ENCODE measurements at regions not wholly inside any gene's neighbourhood (a gene's known extent, or its start where the extent isn't known, plus 50 kb on each side); places are given as distances from the start of the nearest gene placed in this dataset.

DNA sequence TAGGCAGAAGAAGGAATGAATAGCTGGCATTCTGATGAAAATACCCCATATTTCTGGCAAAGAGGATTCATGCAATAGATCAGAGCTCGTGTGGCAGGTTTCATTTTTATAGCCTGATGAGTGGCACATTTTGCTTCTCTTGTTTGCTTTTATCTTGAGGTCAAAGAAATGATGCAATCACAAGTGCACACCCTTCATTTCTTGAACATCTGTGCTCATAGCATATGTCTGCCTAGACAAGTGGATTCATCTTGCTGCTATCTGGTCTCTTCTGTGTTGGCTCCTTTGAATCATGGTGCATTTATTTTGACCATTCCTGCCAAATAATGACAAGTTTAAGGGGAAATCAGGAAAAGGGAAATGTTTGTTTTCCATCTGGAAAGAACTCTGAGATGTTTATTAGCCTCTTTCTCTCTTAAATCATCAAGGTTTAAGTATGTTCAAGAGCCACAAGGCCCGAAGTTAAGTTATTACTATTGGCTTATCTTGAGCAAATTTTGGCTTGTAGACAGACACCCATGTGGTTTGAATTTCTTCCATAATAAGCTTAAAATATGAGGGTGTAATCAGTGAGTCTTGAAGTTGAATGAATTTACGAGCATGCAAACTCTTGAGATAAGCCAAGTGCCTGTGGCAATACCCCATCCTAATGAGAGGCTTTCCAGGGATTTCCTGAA, 59.3 kb upstream of the HS3ST1 start:
- Mint-ChIP-seq H3K27ac (ENCODE audit: unreplicated experiment) (no peak overlapping the region), H3K36me3 (ENCODE audit: low read depth) (no peaks in the 10 kb centered on the region), H3K9me3 (ENCODE audit: low read depth) (peaks cover 18% of the 10 kb centered on the region), H3K27me3 (ENCODE audit: low read depth) (no peaks in the 10 kb centered on the region), H3K4me3 (ENCODE audit: unreplicated experiment) (no peak overlapping the region), H3K4me1 (ENCODE audit: low read depth) (no peaks in the 10 kb centered on the region)
- TF ChIP-seq, protein P1, sequence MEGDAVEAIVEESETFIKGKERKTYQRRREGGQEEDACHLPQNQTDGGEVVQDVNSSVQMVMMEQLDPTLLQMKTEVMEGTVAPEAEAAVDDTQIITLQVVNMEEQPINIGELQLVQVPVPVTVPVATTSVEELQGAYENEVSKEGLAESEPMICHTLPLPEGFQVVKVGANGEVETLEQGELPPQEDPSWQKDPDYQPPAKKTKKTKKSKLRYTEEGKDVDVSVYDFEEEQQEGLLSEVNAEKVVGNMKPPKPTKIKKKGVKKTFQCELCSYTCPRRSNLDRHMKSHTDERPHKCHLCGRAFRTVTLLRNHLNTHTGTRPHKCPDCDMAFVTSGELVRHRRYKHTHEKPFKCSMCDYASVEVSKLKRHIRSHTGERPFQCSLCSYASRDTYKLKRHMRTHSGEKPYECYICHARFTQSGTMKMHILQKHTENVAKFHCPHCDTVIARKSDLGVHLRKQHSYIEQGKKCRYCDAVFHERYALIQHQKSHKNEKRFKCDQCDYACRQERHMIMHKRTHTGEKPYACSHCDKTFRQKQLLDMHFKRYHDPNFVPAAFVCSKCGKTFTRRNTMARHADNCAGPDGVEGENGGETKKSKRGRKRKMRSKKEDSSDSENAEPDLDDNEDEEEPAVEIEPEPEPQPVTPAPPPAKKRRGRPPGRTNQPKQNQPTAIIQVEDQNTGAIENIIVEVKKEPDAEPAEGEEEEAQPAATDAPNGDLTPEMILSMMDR (IDR thresholded peaks at IDR 0.05), result no peak
- no peak for DNase-seq (ENCODE audit: low spot score)

DNA sequence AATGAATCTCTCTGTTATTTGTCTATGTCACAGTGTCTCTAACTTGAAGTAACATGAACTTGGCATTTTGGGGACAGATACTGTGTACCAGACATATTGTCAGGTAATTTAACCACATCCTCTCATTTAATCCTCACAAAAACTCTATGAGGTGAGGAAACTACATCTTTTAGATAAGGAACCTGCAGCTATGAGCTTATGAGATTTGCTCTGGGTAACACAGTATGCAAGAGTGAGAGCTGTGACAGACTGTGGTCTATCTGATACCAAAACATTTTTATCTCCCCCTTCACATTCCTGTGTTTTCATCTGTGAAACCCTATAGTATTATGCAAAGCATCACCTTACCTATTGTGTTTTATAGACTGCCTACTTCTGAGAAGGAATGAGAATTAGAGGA, 58.4 kb upstream of the HS3ST1 start:
- peaks cover 17% of the 10 kb centered on the region for H3K9me3 Mint-ChIP-seq (ENCODE audit: low read depth)
- TF ChIP-seq, protein P1 (IDR thresholded peaks at IDR 0.05), result no peak
- no peaks in the 10 kb centered on the region for H3K27me3 Mint-ChIP-seq (ENCODE audit: low read depth)
- H3K36me3 Mint-ChIP-seq (ENCODE audit: low read depth), result no peaks in the 10 kb centered on the region
- no peak overlapping the region for H3K27ac Mint-ChIP-seq (ENCODE audit: unreplicated experiment)
- no peak for DNase-seq (ENCODE audit: low spot score)
- H3K4me3 Mint-ChIP-seq (ENCODE audit: unreplicated experiment), result no peak overlapping the region
- no peaks in the 10 kb centered on the region for H3K4me1 Mint-ChIP-seq (ENCODE audit: low read depth)

DNA sequence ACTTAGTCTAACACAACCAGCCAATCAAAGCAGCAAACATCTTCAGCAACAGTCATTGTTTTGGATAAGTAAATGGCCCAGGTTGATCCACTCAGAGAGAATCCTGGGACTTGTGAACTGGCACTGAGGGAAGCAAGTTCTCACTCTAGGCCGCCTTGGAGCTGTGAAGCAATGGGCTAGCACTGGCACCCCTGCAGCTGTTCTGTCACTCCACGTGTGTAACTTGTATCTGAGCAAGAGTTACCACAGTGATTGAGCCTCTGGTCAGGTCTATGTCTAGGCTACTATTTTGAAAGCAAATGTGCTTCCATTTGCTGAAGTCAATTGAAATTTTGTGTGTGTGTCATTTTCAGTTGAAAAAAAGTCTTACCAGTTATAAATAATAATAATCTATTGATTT, 57.2 kb upstream of the HS3ST1 start:
- H3K27ac Mint-ChIP-seq (ENCODE audit: unreplicated experiment), result no peak overlapping the region
- no peaks in the 10 kb centered on the region for H3K36me3 Mint-ChIP-seq (ENCODE audit: low read depth)
- TF ChIP-seq, protein P1 (IDR thresholded peaks at IDR 0.05), result no peak
- H3K4me3 Mint-ChIP-seq (ENCODE audit: unreplicated experiment), result no peak overlapping the region
- DNase-seq (ENCODE audit: low spot score), result no peak
- no peaks in the 10 kb centered on the region for H3K4me1 Mint-ChIP-seq (ENCODE audit: low read depth)
- no peaks in the 10 kb centered on the region for H3K27me3 Mint-ChIP-seq (ENCODE audit: low read depth)
- H3K9me3 Mint-ChIP-seq (ENCODE audit: low read depth), result peaks cover 14% of the 10 kb centered on the region

DNA sequence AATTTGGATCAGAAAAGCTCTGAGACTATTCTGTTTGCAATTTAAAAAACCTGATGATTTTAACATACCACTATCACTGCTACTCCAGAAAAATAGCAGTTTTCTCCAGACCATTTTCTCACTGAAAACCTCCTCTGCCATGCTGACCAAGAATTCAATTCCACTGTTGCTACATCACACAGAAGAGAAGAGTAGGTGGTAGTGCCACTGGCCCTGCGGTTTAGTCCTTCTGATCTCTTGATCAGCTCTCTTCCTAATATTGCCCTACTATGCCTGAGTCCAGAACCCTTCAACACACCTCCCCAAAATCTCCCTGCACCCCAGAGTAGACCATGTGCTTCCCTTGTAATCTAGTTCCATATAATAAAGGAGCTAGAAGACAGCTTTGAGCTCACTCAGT, 55.8 kb upstream of the HS3ST1 start:
- H3K27me3 Mint-ChIP-seq (ENCODE audit: low read depth), result no peaks in the 10 kb centered on the region
- TF ChIP-seq, protein P1 (IDR thresholded peaks at IDR 0.05), result no peak
- H3K9me3 Mint-ChIP-seq (ENCODE audit: low read depth), result peaks cover 14% of the 10 kb centered on the region
- H3K36me3 Mint-ChIP-seq (ENCODE audit: low read depth), result no peaks in the 10 kb centered on the region
- no peak overlapping the region for H3K27ac Mint-ChIP-seq (ENCODE audit: unreplicated experiment)
- H3K4me1 Mint-ChIP-seq (ENCODE audit: low read depth), result no peaks in the 10 kb centered on the region
- no peak overlapping the region for H3K4me3 Mint-ChIP-seq (ENCODE audit: unreplicated experiment)
- no peak for DNase-seq (ENCODE audit: low spot score)

DNA sequence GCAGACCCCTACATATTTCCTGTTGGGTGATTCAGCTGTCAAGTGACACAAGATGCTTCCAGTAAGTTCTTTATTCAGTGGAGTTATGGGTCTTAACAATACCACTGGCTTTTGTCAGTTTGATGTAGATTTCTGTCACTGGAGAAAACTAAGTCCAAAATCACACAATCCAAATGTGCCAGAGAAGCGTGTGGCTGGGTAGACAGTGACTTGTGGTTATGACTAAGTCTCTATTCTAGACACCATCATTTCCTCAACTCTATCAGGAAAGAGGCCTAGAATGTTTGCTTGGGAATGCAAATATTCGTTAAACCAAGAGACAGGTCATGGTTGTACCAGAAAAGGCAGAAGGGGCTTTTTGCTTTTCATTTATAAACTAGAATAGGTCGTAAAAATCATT, 54.4 kb upstream of the HS3ST1 start:
- DNase-seq (ENCODE audit: low spot score), result no peak
- Mint-ChIP-seq H3K27me3 (ENCODE audit: low read depth) (no peaks in the 10 kb centered on the region), H3K9me3 (ENCODE audit: low read depth) (peaks cover 15% of the 10 kb centered on the region), H3K4me1 (ENCODE audit: low read depth) (no peaks in the 10 kb centered on the region), H3K27ac (ENCODE audit: unreplicated experiment) (no peak overlapping the region), H3K36me3 (ENCODE audit: low read depth) (no peaks in the 10 kb centered on the region), H3K4me3 (ENCODE audit: unreplicated experiment) (no peak overlapping the region)
- TF ChIP-seq, protein P1 (IDR thresholded peaks at IDR 0.05), result no peak

Measured in chondrocyte (in vitro differentiated cells).